DMS53 treated with DMSO at 0.1 percent for 48 hours (cell line): ENCODE measurements at regions not wholly inside any gene's neighbourhood (a gene's known extent, or its start where the extent isn't known, plus 50 kb on each side); places are given as distances from the start of the nearest gene placed in this dataset.
"Not testable (repeated sequence)": the region's sequence is repeated elsewhere in the genome, so short reads cannot be mapped to it uniquely, and the experiment has no call there.

Experiments
- DNase-seq: peaks from one replicate; lab custom pipeline; 2025; ENCODE audit not compliant: unreplicated experiment; lab: John Stamatoyannopoulos, UW

DNA sequence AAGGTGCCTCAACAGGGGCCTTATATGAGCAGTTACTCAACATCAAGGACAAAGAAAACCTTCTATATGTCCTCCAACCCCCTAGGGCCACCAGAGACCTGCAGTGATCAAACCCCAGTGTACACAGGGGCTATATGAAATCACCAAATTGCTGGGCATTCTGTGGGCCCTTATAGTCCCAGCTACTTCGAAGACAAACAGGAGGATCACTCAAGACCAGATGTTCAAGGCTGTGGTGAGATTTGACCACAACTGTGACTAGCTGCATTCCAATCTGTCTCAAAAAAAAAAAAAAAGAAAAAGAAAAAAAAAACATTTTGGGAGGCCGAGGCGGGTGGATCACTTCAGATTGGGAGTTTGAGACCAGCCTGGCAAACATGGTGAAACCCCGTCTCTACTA, 51.0 kb upstream of the PRB2 start:
- no peak for DNase-seq

DNA sequence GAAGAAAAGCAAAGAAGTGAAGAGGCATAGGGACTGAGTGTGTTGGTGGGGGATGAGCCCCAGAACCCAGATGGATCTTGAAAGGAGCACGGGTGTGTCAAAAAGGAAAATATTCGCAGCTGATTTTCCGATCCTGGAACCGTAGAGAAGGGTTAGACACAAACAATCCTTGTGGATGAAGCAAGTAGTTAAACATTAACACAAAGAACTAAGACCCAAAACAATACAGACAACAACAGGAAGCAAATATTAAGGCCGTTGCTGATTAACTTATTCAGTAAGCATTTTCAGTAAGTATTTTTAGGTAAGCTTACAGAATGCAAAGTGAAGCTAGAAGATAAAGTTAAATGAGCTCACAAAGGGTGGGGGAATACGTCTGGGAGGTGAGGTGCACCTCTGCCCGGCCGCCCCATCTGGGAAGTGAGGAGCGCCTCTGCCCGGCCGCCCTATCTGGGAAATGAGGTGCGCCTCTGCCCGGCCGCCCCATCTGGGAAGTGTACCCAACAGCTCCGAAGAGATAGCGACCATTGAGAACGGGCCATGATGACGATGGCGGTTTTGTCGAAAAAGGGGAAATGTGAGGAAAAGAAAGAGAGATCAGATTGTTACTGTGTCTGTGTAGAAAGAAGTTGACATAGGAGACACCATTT, 62.8 kb upstream of the PRB2 start:
- peak; percentile 56 for DNase-seq

DNA sequence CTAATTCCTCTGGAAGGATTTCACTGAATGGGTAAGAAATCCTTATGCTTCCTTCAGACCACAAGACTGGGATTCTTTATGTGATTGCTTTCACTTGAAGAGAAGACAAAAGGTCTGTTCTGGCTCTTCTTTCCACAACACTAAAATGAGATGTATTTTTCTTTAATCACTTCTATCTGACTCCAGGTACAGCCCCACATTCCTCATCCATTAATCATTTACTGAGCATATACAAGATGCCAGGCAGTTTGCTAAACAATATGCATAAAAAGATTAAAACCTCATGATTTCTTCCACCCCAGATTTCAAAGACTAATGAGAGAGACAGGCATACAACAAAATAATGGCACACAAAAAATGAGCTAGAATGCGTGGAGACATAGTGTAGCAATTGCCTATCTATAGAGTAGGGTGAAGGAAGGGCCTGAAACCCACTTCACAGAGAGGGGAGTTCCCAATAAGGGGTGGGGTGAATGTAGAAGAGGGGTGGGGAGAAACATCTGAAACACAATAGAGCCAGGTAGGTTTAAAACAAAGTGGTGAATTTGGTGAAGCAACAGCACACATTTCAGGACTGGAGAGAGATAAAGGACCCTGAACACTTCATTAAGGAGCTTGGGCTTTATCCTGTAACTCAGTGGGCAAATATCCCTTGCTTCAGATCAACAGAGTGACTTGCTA, 65.1 kb upstream of the PRB2 start:
- no peak for DNase-seq

DNA sequence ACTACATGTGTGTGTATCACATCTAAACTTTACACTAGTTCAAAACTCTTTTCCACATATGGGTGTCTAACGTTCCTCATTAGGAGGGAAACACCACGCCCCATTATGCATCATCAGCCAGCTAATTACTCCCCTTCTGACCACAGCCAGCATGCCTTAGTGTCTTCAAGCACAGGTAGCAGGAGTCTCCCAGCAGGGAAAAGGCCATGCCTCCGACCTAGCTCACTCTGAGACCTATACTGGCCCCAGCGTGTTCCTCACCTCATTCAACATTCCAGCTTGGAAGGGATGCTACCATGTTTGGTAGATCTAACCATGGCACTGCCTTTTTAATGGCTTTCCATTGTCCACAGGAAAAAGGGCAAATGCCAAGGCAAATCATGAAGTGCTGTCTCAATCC, 66.1 kb upstream of the PRB2 start:
- no peak for DNase-seq

DNA sequence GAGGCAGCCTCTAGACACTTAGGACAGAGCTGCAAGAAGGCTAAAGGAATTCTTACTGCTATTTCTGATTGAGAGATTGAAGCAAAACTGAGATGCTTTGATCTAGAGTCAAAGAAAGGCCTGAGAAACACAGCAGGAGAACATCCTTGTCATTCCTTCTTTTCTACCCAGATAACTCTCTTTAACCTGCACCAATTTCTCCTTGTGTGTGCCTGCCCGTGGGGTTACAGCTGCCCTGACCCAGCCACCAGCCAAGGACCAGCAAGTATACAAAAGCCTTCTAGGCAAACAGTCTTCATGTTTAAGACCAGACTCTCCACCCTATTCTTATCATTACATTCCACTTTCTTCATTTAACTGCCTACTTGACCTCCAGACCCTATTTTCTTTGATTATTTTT, 81.7 kb upstream of the PRB2 start:
- no peak for DNase-seq

DNA sequence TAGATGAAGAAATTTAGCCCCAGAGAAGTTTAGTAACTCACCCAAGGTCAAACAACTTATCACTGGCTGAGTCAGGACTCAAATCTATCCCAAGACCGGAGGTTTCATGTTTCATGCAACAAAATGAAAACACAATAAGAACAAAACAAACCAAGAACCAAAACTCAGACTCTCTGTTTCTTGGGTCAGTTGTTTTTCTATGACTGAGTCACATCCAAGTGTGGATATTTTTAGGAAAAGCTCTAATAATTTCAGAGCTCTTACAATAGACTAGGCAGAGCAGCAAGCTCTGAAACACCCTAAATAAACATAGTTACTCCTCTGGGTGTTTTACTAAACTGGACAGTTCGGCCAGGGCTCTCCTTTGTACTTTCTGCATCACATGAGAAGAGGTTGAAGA, 87.6 kb upstream of the PRB2 start:
- no peak for DNase-seq

DNA sequence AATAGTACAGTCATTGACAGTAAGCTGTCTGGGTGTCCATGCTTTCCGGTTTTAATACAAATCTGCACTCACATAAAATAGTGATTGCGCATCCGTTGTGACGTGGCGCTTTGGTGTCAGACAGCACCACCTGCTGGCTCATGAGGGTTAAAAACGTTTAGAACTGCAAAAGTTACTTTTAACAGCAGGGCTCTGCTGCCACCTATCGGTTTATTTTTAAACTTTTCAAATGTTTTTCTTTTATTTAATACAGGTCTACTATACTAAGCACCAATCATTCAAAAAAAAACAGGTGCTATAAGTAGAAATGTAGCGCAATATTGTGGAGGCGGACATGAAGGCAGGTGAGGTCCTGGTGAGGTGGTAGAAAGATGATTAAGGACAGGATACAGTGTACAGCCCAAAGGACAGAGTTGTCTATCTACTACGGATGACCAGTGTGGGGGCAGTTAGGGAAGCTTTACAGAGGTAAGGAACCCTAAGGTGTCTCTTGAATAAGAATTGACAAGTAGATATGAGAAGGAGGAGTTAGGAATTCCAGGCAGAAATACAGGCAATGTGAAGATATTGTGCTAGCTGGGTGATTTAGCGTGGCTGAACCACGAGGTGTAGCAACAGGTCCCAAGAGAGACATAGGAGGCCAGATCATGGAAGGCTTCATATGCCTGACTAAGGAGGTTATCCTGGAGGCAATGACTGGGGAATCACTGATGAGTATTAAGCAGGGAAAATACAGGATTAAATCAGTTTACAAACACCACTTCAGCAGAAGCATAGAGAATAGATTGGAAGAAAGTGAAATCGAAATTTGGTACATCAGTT, 91.5 kb upstream of the PRB2 start:
- peak; percentile 97 for DNase-seq

DNA sequence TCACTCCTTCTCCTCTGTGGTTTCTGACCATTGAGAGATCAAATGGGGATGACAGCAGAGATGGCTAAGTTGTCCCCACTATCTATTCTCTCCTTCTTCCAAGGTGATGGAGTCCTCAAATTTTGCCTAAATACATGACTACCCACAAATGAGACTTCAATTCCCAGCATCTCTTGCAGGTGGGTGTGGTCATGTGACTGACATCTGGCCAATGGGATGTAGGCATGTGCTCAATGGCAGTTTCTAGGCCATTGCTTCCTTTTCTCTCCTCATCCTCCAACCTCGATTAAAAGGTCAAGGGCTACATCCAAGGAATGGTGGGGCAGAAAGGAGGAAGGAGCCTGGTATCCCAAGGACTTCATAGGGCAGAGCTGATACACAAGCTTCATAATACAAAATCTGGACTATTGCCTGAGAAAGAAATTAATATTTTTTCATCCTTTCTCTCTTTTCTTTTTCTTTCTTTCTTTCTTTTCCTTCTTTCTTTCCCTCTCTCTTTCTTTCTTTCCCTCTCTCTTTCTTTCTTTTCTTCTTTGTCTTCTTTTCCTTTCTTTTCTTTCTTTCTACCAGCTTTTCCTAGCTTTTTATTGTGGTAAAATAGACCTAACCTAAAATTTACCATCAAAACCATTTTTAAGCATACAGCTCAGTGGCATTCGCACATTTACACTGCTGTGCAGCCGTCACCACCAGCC, 100.9 kb upstream of the PRB2 start:
- no peak for DNase-seq

DNA sequence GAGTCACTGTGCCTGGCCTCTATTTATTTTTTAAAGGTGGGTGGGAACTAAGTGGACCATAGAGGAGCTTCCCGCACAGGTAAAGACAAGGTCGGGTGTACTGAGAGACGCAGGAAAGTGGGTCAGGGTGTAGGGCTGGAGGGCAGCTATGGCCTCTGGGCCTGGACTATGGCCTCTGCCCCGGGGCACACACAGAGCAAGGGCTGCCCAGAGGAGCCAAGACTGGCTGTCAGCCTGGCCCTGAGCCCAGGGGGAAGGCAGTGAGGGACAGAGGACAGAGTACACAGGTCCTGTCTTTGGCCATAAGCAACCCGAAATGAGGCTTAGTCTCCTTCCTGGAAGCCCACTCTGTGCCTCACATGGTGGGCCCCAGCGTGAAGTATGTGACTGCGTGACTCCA, 102.1 kb upstream of the PRB2 start:
- no peak for DNase-seq

DNA sequence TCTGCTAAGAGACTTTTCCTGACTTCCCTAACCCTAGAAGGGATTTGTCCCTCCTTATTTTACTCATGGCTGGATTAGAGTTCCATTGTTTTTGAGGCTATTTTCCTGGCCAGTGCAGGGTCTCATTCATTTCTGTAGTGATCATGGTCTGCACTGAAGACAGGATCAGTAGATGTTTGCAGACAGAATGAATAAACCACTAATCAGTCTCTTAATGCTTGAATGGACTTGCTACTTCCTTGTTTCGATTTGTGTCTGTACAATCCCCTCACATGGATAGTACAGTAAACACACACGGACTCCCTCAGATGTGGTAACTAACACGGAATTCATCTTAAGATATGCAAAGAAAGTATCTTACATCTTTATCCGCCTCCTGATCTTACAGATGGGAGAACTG, 102.6 kb upstream of the PRB2 start:
- DNase-seq: no peak

DNA sequence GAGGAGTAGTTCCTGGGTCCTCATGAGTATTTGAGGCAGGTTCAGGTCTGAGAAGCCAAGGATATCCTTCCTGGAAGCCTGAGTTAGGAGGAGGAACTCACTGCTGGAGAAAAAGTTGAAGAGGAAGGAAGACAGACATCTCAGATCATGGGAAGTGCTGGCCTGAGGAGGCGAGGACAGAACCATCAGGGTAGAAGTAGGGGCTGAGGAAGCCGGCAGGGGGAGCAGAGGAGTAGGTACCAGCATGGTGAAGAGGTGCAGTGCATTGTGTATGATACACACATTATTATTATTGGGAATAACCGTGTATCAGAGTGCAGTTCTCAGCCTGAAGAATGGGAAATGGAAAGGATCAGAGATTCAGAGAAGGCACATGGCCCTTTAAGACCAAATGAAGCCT, 103.2 kb upstream of the PRB2 start:
- DNase-seq: not testable (repeated sequence)

DNA sequence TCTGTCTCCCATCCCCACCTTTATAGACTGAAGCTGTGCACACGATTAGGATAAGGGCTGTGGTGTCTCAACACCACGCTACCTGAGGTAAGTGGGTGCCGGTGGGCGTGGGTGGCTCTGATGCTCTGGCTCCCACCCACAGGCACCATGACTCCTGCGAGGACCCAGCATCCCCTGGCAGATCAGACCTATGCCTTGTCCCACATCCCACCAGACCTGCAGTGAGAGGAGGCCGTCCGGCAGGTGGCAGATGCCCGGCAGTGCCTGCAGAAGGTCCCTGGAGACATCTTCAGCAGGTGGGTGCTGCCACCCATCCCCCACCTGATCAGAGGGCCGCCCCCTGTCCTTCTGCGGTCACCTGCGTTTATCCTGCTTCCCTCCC, 104.4 kb upstream of the PRB2 start:
- no peak for DNase-seq

DNA sequence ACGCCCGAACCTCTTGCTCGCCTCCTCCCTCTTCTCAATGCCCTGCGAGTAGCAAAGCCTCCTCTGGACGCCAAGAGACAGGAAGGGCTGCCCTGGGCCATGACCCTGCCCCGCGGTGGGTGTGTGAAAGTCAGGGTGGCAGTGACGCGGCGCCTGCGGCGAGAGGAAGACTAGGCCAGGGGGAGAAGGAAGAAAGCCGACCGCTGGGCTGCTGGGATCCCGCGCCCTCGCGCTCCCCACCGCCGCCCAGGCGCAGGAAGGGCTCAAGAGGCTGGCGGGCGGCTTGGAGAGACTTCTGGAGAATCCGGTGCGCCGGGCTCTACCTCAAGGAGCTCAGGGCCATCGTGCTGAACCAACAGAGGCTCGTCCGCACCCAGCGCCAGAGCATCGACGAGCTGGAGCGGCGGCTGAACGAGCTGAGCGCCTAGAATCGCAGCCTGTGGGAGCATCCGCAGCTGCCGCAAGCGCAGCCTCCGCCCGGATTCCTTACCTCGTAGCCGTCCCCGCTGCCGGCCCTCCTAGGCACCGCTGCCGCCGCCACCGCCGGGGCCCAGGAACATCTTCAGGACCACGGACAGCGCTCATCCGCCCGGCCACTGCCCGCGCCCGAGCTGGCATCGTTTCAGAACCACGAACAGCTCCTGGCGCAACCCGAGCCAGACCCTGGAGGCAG, 105.0 kb upstream of the PRB2 start:
- DNase-seq: peak; percentile 64

DNA sequence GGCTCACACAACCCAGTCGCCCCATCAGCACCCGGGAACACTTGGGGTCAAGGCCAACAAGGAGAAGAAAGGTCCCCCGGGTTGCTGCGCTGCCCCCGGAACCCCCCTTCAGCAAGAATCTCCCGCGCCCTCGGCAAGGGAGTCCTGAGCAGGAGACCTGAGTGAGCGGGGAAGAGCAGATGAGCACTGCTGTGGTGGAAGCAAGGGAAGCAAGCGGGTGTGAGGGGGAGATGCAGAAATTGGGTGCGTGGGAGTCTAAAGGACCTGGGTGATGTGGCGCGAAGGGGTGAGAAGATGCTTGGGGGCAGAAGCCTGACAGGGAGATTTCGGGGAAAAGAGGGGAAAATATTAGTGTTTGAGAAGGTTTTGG, 105.5 kb upstream of the PRB2 start:
- no peak for DNase-seq

DNA sequence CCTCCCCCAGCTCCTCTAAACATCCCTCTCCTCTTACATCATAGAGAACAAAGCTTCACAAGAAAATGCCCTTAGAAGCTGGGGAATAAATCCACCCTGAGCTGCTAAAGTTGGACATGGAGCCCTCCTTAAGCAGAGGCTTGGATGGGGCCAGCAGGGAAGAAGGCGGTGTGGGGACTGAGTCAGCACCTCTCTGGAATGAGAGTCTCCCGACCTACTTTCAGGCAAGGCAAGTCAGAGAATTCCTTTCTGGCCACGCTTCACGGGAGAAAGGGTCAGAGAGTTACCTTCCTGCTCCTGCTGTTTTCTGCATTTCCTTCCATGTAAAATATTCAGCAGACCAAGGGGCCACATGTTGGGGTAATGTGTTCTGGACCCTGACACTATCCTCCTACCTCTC, 113.3 kb upstream of the PRB2 start:
- DNase-seq: no peak

DNA sequence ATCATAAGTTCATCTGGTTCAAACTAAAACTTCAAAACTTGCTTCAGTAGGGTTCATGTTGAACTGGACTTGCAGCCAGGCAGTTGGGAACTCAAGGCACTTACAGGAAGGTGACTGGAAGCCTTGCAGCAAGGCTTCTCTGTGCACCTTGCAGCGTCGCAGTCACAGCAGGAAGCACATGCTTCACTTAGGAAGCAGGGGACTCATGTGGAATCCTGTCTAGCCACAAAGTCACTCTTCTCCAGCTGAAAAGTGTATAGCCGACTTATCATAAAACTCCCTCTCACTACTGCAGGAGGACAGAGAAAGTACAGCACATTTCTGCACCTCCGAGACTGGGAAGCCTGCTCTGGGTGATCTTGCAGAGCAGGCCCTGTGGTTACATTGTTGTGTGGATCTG, 114.0 kb upstream of the PRB2 start:
- no peak for DNase-seq

DNA sequence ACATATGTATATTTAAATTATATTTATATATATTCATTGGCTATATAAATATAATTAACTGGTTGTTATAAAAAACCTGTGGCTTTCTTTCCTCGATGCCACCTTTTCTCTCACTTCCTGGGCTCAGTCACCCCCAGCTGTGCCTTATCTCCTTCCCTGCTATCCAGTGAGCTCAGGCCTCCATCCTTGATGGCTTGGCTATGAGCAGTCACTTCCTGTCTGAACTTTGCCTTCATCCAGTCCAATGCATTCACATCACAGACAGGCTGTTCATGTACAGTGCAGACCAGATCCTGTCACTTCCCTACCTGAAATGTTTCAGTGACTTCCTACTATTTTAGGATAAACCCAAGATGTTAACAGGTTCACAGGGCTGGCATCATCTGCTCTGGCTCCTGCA, 115.3 kb upstream of the PRB2 start:
- DNase-seq: no peak

DNA sequence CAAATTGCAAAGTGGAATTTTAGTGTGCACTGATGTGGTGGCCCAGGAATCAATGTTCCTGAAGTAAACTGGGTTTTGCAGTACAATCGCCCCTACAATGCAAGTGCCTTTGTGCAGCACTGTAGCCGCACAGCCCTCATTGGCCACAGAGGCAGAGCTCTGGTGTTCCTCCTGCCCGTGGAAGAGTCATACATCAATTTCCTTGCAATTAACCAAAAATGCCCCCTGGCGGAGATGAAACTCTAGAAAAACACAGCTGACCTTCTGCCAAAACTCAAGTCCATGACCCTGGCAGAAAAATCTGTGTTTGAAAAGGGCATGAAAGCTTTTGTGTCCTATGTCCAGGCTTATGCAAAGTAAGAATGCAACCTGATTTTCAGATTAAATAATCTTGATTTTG, 117.9 kb upstream of the PRB2 start:
- DNase-seq: no peak

DNA sequence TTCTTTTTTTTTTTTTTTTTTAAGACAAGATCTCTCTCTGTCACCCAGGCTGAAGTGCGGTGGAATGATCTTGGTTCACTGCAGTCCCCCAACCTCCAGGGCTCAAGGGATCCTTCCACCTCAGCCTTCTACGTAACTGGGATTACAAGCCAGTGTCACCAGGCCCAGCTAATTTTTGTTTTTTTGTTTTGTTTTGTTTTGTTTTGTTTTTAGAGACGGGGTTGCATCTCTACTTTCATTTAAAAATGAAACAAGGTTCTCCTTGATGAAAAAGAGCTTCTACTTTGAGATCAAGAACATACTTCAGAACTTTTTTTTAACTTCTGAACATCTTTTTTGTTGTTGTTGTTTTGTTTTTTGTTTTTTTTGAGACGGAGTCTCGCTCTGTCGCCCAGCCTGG, 121.7 kb upstream of the PRB2 start:
- DNase-seq: no peak

DNA sequence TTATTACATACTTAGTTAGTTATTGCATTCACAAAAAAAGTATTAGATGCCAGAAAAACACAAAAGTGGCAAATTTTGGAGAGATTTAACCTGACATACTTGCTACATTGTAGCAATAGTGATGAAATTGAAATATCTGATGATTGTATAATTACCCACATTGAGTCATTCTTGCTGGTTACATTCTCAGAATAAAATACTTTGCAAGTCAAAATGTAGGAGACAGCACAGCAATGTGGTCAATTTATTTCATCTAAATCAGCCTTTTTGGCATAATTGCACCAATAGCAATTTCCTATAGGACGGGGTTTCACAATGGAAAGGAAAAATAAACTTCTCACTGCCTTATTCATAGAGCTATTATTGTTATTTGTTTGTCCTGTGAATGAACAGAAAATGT, 125.0 kb upstream of the ETV6 start:
- no peak for DNase-seq

DNA sequence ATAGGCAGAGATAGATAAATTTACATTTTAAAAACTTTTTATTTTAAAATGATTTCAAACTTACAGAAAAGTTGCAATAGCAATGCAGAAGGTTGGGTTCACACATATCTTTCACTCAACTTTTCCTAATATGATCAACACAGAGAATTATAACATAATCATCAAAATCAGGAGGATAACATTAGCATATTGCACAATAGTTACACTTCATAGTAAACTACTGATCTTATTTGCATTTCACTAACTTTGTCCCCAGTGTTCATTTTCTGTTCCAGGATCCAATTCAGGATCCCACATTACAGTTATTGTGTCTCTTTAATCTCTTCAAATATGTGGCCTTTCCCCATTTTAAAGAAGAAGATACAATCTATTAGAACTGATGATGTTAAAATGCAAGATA, 115.4 kb upstream of the ETV6 start:
- DNase-seq: no peak
